HepG2 (cell line): ENCODE measurements at regions not wholly inside any gene's neighbourhood (a gene's known extent, or its start where the extent isn't known, plus 50 kb on each side); places are given as distances from the start of the nearest gene placed in this dataset.

ENCODE experiments used
- ARID5B ChIP-seq: IDR thresholded peaks from 2 replicates; pipeline ENCODE4 v1.4.0; 2020; ENCODE audit warnings: mild to moderate bottlenecking, missing genetic modification reagents
- EHMT2 ChIP-seq: fragments of 200-600 bp; sonication (generic); IDR thresholded peaks from 2 replicates; pipeline ENCODE4 v1.7.0; 2017; ENCODE audit warnings: antibody characterized with exemption, low read depth, low read length, borderline replicate concordance
- ETV6 ChIP-seq: sonication (generic); formaldehyde crosslinking; conservative IDR thresholded peaks from 2 replicates; pipeline ENCODE4 v1.4.0; 2020; ENCODE audit warnings: missing genetic modification reagents
- FOSL2 ChIP-seq: sonication (generic); formaldehyde crosslinking; IDR thresholded peaks from 2 replicates; pipeline ENCODE4 v1.4.0; 2020; ENCODE audit warnings: missing genetic modification reagents
- FOXA3 ChIP-seq: IDR thresholded peaks from 2 replicates; pipeline ENCODE4 v1.6.1; 2016; ENCODE audit warnings: missing genetic modification reagents, missing compliant biosample characterization
- FOXC1 ChIP-seq: sonication (generic); formaldehyde crosslinking; IDR thresholded peaks from 2 replicates; pipeline ENCODE4 v1.8.0; 2022; ENCODE audit warnings: mild to moderate bottlenecking, missing genetic modification reagents, borderline replicate concordance
- GATA4 ChIP-seq: sonication (generic); IDR thresholded peaks from 2 replicates; pipeline ENCODE4 v1.6.1; 2016; ENCODE audit warnings: antibody characterized with exemption, low read depth, borderline replicate concordance
- GATAD2A ChIP-seq: IDR thresholded peaks from 2 replicates; pipeline ENCODE4 v1.6.1; 2016
- HNF4A ChIP-seq: sonication (generic); formaldehyde crosslinking; IDR thresholded peaks from 2 replicates; pipeline ENCODE4 v1.4.0; 2020; ENCODE audit warnings: missing genetic modification reagents
- KDM5A ChIP-seq: fragments of 200-600 bp; sonication (generic); IDR thresholded peaks from 2 replicates; pipeline ENCODE4 v1.7.0; 2018; ENCODE audit warnings: antibody characterized with exemption, mild to moderate bottlenecking, low read length, borderline replicate concordance
- PAX8 ChIP-seq: sonication (generic); formaldehyde crosslinking; IDR thresholded peaks from 2 replicates; pipeline ENCODE4 v1.8.0; 2022; ENCODE audit warnings: mild to moderate bottlenecking, missing genetic modification reagents, borderline replicate concordance
- PREB ChIP-seq: sonication (generic); formaldehyde crosslinking; IDR thresholded peaks from 2 replicates; pipeline ENCODE4 v1.4.0; 2020; ENCODE audit warnings: missing genetic modification reagents
- TOE1 ChIP-seq: sonication (generic); formaldehyde crosslinking; IDR thresholded peaks from 2 replicates; pipeline ENCODE4 v1.4.0; 2020; ENCODE audit warnings: mild to moderate bottlenecking, missing genetic modification reagents
- ZFY ChIP-seq: sonication (generic); formaldehyde crosslinking; IDR thresholded peaks from 2 replicates; pipeline ENCODE4 v1.4.0; 2020; ENCODE audit warnings: missing genetic modification reagents
- TF ChIP-seq, protein P1 (sequence below): sonication (generic); formaldehyde crosslinking; conservative IDR thresholded peaks from 2 replicates; pipeline ENCODE4 v1.4.0; 2020; ENCODE audit warnings: mild to moderate bottlenecking, missing genetic modification reagents, moderate library complexity
- TF ChIP-seq, protein P2 (sequence below): sonication (generic); formaldehyde crosslinking; IDR thresholded peaks from 2 replicates; pipeline ENCODE4 v1.4.0; 2020; ENCODE audit warnings: missing genetic modification reagents, mild to moderate bottlenecking, borderline replicate concordance
- TF ChIP-seq, protein P3 (sequence below): sonication (generic); formaldehyde crosslinking; IDR thresholded peaks from 2 replicates; pipeline ENCODE4 v1.4.0; 2020; ENCODE audit warnings: missing genetic modification reagents, borderline replicate concordance

DNA sequence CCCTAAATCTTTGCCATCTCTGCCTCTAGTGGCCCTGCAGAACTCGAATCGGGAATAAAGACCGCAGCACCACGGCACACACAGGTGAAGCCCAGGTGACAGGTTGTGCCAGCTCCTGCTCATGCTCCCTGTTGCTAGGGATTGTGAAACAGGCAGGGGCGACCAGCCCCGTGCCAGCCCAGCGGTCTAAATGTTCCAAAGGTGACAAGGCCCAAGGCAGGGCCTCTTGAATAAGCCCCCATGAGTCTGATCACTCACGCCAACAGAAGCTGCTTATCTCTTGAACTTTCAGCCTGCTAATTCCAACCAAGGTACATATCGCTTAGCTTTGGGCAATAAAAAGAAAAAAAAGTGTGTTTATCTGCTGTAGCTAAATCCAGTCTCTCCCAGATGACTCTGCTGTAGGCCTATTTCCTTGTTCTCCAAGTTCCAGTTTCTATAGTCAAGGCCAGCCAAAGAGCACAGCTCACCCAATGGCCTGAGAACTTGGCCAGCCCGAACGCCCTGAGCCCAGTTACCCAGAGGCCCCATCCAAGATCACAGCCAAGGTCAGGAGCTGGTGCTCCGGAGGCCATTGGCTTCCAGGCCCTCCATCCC is 191.1 kb upstream of the GPR12 start (continued):
- TF ChIP-seq FOSL2 (CRISPR knock-in tag) (no peak), EHMT2 (0 out of 2 replicates have a peak, but pooled peaks have one; percentile 25), ARID5B (CRISPR knock-in tag) (peak; percentile 64), HNF4A (CRISPR knock-in tag) (peak; percentile 68; the same call in 1 of the 2 replicates), PREB (CRISPR knock-in tag) (no peak), KDM5A (no peak), TOE1 (CRISPR knock-in tag) (no peak), GATA4 (peak; percentile 28; the same call in 1 of the 2 replicates), ETV6 (CRISPR knock-in tag) (no peak), PAX8 (CRISPR knock-in tag) (no peak), GATAD2A (CRISPR knock-in tag) (no peak), FOXA3 (CRISPR knock-in tag) (0 out of 2 replicates have a peak, but pooled peaks have one; percentile 5), FOXC1 (CRISPR knock-in tag) (no peak), ZFY (CRISPR knock-in tag) (peak; percentile 38; the same call in 1 of the 2 replicates)
- TF ChIP-seq, protein P1, sequence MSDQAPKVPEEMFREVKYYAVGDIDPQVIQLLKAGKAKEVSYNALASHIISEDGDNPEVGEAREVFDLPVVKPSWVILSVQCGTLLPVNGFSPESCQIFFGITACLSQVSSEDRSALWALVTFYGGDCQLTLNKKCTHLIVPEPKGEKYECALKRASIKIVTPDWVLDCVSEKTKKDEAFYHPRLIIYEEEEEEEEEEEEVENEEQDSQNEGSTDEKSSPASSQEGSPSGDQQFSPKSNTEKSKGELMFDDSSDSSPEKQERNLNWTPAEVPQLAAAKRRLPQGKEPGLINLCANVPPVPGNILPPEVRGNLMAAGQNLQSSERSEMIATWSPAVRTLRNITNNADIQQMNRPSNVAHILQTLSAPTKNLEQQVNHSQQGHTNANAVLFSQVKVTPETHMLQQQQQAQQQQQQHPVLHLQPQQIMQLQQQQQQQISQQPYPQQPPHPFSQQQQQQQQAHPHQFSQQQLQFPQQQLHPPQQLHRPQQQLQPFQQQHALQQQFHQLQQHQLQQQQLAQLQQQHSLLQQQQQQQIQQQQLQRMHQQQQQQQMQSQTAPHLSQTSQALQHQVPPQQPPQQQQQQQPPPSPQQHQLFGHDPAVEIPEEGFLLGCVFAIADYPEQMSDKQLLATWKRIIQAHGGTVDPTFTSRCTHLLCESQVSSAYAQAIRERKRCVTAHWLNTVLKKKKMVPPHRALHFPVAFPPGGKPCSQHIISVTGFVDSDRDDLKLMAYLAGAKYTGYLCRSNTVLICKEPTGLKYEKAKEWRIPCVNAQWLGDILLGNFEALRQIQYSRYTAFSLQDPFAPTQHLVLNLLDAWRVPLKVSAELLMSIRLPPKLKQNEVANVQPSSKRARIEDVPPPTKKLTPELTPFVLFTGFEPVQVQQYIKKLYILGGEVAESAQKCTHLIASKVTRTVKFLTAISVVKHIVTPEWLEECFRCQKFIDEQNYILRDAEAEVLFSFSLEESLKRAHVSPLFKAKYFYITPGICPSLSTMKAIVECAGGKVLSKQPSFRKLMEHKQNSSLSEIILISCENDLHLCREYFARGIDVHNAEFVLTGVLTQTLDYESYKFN (CRISPR knock-in tag): peak; percentile 77
- TF ChIP-seq, protein P2, sequence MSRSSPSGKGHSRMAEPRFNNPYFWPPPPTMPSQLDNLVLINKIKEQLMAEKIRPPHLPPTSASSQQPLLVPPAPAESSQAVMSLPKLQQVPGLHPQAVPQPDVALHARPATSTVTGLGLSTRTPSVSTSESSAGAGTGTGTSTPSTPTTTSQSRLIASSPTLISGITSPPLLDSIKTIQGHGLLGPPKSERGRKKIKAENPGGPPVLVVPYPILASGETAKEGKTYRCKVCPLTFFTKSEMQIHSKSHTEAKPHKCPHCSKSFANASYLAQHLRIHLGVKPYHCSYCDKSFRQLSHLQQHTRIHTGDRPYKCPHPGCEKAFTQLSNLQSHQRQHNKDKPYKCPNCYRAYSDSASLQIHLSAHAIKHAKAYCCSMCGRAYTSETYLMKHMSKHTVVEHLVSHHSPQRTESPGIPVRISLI (CRISPR knock-in tag): peak; percentile 86
- TF ChIP-seq, protein P3, sequence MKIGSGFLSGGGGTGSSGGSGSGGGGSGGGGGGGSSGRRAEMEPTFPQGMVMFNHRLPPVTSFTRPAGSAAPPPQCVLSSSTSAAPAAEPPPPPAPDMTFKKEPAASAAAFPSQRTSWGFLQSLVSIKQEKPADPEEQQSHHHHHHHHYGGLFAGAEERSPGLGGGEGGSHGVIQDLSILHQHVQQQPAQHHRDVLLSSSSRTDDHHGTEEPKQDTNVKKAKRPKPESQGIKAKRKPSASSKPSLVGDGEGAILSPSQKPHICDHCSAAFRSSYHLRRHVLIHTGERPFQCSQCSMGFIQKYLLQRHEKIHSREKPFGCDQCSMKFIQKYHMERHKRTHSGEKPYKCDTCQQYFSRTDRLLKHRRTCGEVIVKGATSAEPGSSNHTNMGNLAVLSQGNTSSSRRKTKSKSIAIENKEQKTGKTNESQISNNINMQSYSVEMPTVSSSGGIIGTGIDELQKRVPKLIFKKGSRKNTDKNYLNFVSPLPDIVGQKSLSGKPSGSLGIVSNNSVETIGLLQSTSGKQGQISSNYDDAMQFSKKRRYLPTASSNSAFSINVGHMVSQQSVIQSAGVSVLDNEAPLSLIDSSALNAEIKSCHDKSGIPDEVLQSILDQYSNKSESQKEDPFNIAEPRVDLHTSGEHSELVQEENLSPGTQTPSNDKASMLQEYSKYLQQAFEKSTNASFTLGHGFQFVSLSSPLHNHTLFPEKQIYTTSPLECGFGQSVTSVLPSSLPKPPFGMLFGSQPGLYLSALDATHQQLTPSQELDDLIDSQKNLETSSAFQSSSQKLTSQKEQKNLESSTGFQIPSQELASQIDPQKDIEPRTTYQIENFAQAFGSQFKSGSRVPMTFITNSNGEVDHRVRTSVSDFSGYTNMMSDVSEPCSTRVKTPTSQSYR: no peak
